ENCODE measurements at regions not wholly inside any gene's neighbourhood (a gene's known extent, or its start where the extent isn't known, plus 50 kb on each side); places are given as distances from the start of the nearest gene placed in this dataset.

- DNase-seq, result no peak
Measured at GRCh38 chr14:62168564-62169155, 406.4 kb downstream of the SNAPC1 start.

GRCh38 chr14:62179367-62180018, 417.3 kb downstream of the SNAPC1 start:
- DNase-seq, result peak; percentile 29

- no peak for DNase-seq
Measured at GRCh38 chr14:62181591-62181990, 419.4 kb downstream of the SNAPC1 start.

- DNase-seq, result no peak
Measured at GRCh38 chr14:62185078-62185477, 422.9 kb downstream of the SNAPC1 start.

- no peak for DNase-seq
Measured at GRCh38 chr14:62187265-62187664, 425.0 kb downstream of the SNAPC1 start.

GRCh38 chr14:62189698-62190097, 427.5 kb downstream of the SNAPC1 start:
- DNase-seq, result no peak

- DNase-seq, result no peak
Measured at GRCh38 chr14:62206456-62206855, 444.2 kb downstream of the SNAPC1 start.

- no peak for DNase-seq
Measured at GRCh38 chr14:62209287-62209899, 447.2 kb downstream of the SNAPC1 start.

GRCh38 chr14:62213516-62213915, 451.3 kb downstream of the SNAPC1 start:
- no peak for DNase-seq

- no peak for DNase-seq
Measured at GRCh38 chr14:62216121-62216520, 453.9 kb downstream of the SNAPC1 start.

GRCh38 chr14:62234849-62235248, 472.6 kb downstream of the SNAPC1 start:
- no peak for DNase-seq

- DNase-seq, result no peak
Measured at GRCh38 chr14:62244221-62244620, 482.0 kb downstream of the SNAPC1 start.

- no peak for DNase-seq
Measured at GRCh38 chr14:62247266-62247665, 485.0 kb downstream of the SNAPC1 start.

GRCh38 chr14:62251237-62251636, 489.0 kb downstream of the SNAPC1 start:
- DNase-seq, result no peak

GRCh38 chr14:62253171-62253570, 491.0 kb downstream of the SNAPC1 start:
- DNase-seq, result no peak

- DNase-seq, result no peak
Measured at GRCh38 chr14:62253911-62254310, 491.7 kb downstream of the SNAPC1 start.

- DNase-seq, result no peak
Measured at GRCh38 chr14:62269204-62269603, 507.0 kb downstream of the SNAPC1 start.

- no peak for DNase-seq
Measured at GRCh38 chr14:62270236-62270635, 508.0 kb downstream of the SNAPC1 start.

- no peak for DNase-seq
Measured at GRCh38 chr14:62280366-62280765, 518.1 kb downstream of the SNAPC1 start.

GRCh38 chr14:62283837-62284236, 521.6 kb downstream of the SNAPC1 start:
- no peak for DNase-seq

GRCh38 chr14:62289471-62289870, 527.3 kb downstream of the SNAPC1 start:
- no peak for DNase-seq

- no peak for DNase-seq
Measured at GRCh38 chr14:62301080-62301479, 538.9 kb downstream of the SNAPC1 start.

- no peak for DNase-seq
Measured at GRCh38 chr14:62301911-62302310, 539.7 kb downstream of the SNAPC1 start.

- DNase-seq, result no peak
Measured at GRCh38 chr14:62303437-62303836, 541.2 kb downstream of the SNAPC1 start.

- DNase-seq, result no peak
Measured at GRCh38 chr14:62304257-62304656, 542.0 kb downstream of the SNAPC1 start.

Measured in T1000 (cell line).